Loucy (cell line): ENCODE measurements at regions not wholly inside any gene's neighbourhood (a gene's known extent, or its start where the extent isn't known, plus 50 kb on each side); places are given as distances from the start of the nearest gene placed in this dataset.

ENCODE experiments used
- H2AFZ ChIP-seq: fragments of 200-600 bp; sonication (generic); 2 replicates; pipeline ENCODE4 v1.6.0; 2016; ENCODE audit warnings: antibody characterized with exemption, mild to moderate bottlenecking, low read length, moderate library complexity
- H3F3A ChIP-seq: fragments of 200-600 bp; 2 replicates; pipeline ENCODE4 v1.6.0; 2016; ENCODE audit warnings: antibody characterized with exemption, low read depth, mild to moderate bottlenecking
- H3K27me3 ChIP-seq: fragments of 200-600 bp; sonication (generic); 2 replicates; pipeline ENCODE4 v1.6.1; 2014; ENCODE audit warnings: low read length, mild to moderate bottlenecking; ENCODE audit not compliant: insufficient read depth, poor library complexity, severe bottlenecking
- H3K36me3 ChIP-seq: fragments of 200-600 bp; sonication (generic); 2 replicates; pipeline ENCODE4 v1.6.1; 2016; ENCODE audit warnings: low read length; ENCODE audit not compliant: insufficient read depth
- H3K4me1 ChIP-seq: fragments of 200-600 bp; sonication (generic); 2 replicates; pipeline ENCODE4 v1.5.1; 2014; ENCODE audit warnings: low read length, mild to moderate bottlenecking; ENCODE audit not compliant: insufficient read depth, poor library complexity, severe bottlenecking
- H3K4me2 ChIP-seq: fragments of 200-600 bp; sonication (generic); 2 replicates; pipeline ENCODE4 v1.6.0; 2014; ENCODE audit warnings: antibody characterized with exemption, low read length, low read depth, mild to moderate bottlenecking; ENCODE audit not compliant: poor library complexity, severe bottlenecking
- H3K4me3 ChIP-seq: fragments of 200-600 bp; sonication (generic); 2 replicates; pipeline ENCODE4 v1.5.1; 2014; ENCODE audit warnings: low read length, mild to moderate bottlenecking, mixed read lengths; ENCODE audit not compliant: poor library complexity, severe bottlenecking
- H3K79me2 ChIP-seq: fragments of 200-600 bp; sonication (generic); 2 replicates; pipeline ENCODE4 v1.6.1; 2014; ENCODE audit warnings: low read length; ENCODE audit not compliant: insufficient read depth
- H3K9ac ChIP-seq: fragments of 200-600 bp; sonication (generic); 2 replicates; pipeline ENCODE4 v1.6.0; 2014; ENCODE audit warnings: mild to moderate bottlenecking, low read depth, low read length, moderate library complexity; ENCODE audit not compliant: poor library complexity, severe bottlenecking
- H3K9me2 ChIP-seq: fragments of 200-600 bp; sonication (generic); replicated peaks from 2 replicates; pipeline ENCODE4 v1.6.1; 2016; ENCODE audit warnings: low read depth, low read length, mixed read lengths
- H3K9me3 ChIP-seq: fragments of 200-600 bp; sonication (generic); 2 replicates; pipeline ENCODE4 v1.6.1; 2014; ENCODE audit warnings: mild to moderate bottlenecking, antibody characterized with exemption, low read length, low read depth; ENCODE audit not compliant: insufficient read depth
- H4K20me1 ChIP-seq: fragments of 200-600 bp; sonication (generic); 2 replicates; pipeline ENCODE4 v1.6.0; 2014; ENCODE audit warnings: antibody characterized with exemption, low read length, mild to moderate bottlenecking; ENCODE audit not compliant: insufficient read depth, poor library complexity, severe bottlenecking
- CTCF ChIP-seq: fragments of 200-600 bp; sonication (generic); conservative IDR thresholded peaks from 2 replicates; pipeline ENCODE4 v1.5.1; 2014; ENCODE audit warnings: mild to moderate bottlenecking, antibody characterized with exemption, low read length
- EZH2phosphoT487 ChIP-seq: fragments of 200-600 bp; IDR thresholded peaks from 2 replicates; pipeline ENCODE4 v1.6.1; 2018; ENCODE audit warnings: antibody characterized with exemption, mild to moderate bottlenecking, moderate library complexity, borderline replicate concordance

DNA sequence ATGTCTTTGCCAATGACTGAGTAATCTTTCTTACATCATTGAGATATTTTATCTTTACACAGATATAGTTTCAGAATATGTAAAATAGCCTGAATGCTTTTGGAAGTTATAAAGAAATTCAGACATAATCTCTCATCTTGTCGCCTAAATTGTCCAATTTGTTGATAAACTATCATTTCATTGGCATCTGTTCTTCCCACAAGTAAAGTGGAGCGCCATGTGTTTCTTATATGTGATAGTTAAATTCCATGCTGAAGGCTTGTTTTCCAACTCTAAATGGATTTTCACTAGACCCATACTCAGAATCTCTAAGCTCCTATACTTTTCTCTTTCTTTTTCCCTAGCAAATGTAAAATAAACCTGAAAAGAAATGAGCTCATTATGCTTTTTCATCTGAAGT, 640.1 kb upstream of the MBL2 start:
- TF ChIP-seq CTCF (no peak), EZH2phosphoT487 (no peak)
- H2AFZ ChIP-seq = no peak overlapping the region

GRCh38 chr10:53406532-53406931, 633.9 kb upstream of the MBL2 start:
- H2AFZ ChIP-seq = no peak overlapping the region
- H3K9me3 ChIP-seq = no peaks in the 10 kb centered on the region
- H3K4me3 ChIP-seq = no peak overlapping the region
- no peak overlapping the region for H3K9ac ChIP-seq
- H3K36me3 ChIP-seq = no peaks in the 10 kb centered on the region
- H3F3A ChIP-seq = no peaks in the 10 kb centered on the region
- no peaks in the 10 kb centered on the region for H4K20me1 ChIP-seq
- TF ChIP-seq CTCF = no peak
- H3K9me2 ChIP-seq = no peaks in the 10 kb centered on the region
- H3K27me3 ChIP-seq = no peaks in the 10 kb centered on the region
- no peaks in the 10 kb centered on the region for H3K4me1 ChIP-seq
- no peaks in the 10 kb centered on the region for H3K79me2 ChIP-seq
- no peak overlapping the region for H3K4me2 ChIP-seq

More for the DNA sequence above, 640.1 kb upstream of the MBL2 start:
- Histone ChIP-seq H3K79me2 (no peaks in the 10 kb centered on the region), H3K9me3 (no peaks in the 10 kb centered on the region), H3K4me1 (no peaks in the 10 kb centered on the region), H4K20me1 (no peaks in the 10 kb centered on the region), H3K9me2 (no peaks in the 10 kb centered on the region), H3K9ac (no peak overlapping the region), H3K4me2 (no peak overlapping the region), H3F3A (no peaks in the 10 kb centered on the region), H3K4me3 (no peak overlapping the region), H3K36me3 (no peaks in the 10 kb centered on the region), H3K27me3 (no peaks in the 10 kb centered on the region)

- H3K9ac ChIP-seq = no peak overlapping the region
- H3F3A ChIP-seq = no peaks in the 10 kb centered on the region
- no peaks in the 10 kb centered on the region for H3K9me2 ChIP-seq
- H3K4me2 ChIP-seq = no peak overlapping the region
- H4K20me1 ChIP-seq = no peaks in the 10 kb centered on the region
- no peaks in the 10 kb centered on the region for H3K4me1 ChIP-seq
- H3K4me3 ChIP-seq = no peak overlapping the region
- TF ChIP-seq EZH2phosphoT487 (no peak), CTCF (no peak)
- no peaks in the 10 kb centered on the region for H3K9me3 ChIP-seq
- H3K36me3 ChIP-seq = no peaks in the 10 kb centered on the region
- H3K27me3 ChIP-seq = no peaks in the 10 kb centered on the region
- no peaks in the 10 kb centered on the region for H3K79me2 ChIP-seq
- H2AFZ ChIP-seq = no peak overlapping the region
Observed at GRCh38 chr10:53403688-53404087, 631.1 kb upstream of the MBL2 start.
